NB4 (cell line): ENCODE measurements at regions not wholly inside any gene's neighbourhood (a gene's known extent, or its start where the extent isn't known, plus 50 kb on each side); places are given as distances from the start of the nearest gene placed in this dataset.

Experiments used
- MYC ChIP-seq: IDR thresholded peaks from 2 replicates; pipeline ENCODE4 v1.6.1; 2011; ENCODE audit warnings: low read depth, low read length
- POLR2A ChIP-seq: IDR thresholded peaks from 2 replicates; pipeline ENCODE4 v1.6.1; 2011; ENCODE audit warnings: mild to moderate bottlenecking; ENCODE audit not compliant: insufficient read length; ENCODE audit errors: extremely low read depth
- TF ChIP-seq, protein P1 (sequence below): IDR thresholded peaks from 2 replicates; pipeline ENCODE4 v1.6.1; 2011; ENCODE audit warnings: low read depth, low read length
- TF ChIP-seq, protein P2 (sequence below): IDR thresholded peaks from one replicate; pipeline ENCODE4 v1.5.1; 2012; ENCODE audit warnings: low read depth, low read length

DNA sequence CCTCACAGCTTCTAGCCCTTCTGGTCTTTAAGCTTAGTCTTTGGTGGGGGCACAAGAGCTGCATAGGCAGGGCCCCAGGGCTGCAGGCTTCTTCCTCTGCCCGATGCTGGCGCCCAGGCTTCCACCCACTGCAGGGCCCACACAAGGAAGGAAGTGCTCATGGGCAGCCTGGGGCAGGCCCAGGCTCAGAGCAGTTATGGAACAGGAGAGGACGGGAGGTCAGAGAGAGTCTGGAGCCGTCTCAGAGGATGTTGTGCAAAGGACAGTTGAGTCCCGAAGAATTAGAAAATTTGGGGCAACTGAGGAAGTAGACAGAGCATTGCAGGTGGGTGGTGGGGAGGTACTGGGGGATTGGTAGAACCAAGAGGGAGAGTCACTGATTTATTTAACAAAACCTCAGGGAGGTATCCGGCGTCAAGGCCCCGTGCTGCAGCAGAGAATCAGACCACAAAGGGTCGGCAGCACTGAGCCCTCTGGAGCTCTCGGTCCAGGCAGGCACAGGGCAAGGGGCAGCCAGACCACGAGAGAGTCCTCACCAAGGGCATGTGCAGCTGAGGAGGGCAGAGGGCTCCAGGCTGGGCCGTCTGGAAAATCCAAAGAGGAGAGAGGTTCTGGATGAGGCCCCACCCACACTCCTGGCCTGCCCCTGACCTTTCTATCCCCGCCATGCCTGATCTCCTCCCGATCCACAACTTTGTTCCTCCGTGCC is 110.8 kb upstream of the GLI2 start:
- TF ChIP-seq, protein P1, sequence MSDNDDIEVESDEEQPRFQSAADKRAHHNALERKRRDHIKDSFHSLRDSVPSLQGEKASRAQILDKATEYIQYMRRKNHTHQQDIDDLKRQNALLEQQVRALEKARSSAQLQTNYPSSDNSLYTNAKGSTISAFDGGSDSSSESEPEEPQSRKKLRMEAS, result no peak
- TF ChIP-seq, protein P2, sequence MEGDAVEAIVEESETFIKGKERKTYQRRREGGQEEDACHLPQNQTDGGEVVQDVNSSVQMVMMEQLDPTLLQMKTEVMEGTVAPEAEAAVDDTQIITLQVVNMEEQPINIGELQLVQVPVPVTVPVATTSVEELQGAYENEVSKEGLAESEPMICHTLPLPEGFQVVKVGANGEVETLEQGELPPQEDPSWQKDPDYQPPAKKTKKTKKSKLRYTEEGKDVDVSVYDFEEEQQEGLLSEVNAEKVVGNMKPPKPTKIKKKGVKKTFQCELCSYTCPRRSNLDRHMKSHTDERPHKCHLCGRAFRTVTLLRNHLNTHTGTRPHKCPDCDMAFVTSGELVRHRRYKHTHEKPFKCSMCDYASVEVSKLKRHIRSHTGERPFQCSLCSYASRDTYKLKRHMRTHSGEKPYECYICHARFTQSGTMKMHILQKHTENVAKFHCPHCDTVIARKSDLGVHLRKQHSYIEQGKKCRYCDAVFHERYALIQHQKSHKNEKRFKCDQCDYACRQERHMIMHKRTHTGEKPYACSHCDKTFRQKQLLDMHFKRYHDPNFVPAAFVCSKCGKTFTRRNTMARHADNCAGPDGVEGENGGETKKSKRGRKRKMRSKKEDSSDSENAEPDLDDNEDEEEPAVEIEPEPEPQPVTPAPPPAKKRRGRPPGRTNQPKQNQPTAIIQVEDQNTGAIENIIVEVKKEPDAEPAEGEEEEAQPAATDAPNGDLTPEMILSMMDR, result no peak
- no peak for TF ChIP-seq POLR2A
- no peak for TF ChIP-seq MYC
